ENCODE measurements at regions not wholly inside any gene's neighbourhood (a gene's known extent, or its start where the extent isn't known, plus 50 kb on each side); places are given as distances from the start of the nearest gene placed in this dataset.

GRCh38 chr2:239689410-239689809 lies 288.6 kb upstream of the HDAC4 start:
- TF ChIP-seq CTCF (IDR thresholded peaks at IDR 0.05; ENCODE audit: low read depth, low read length), result no peak
- H3K4me3 ChIP-seq (ENCODE audit: low read depth, low read length), result no peak overlapping the region

- TF ChIP-seq CTCF (IDR thresholded peaks at IDR 0.05; ENCODE audit: low read depth, low read length), result no peak
- H3K4me3 ChIP-seq (ENCODE audit: low read depth, low read length), result no peak overlapping the region
Measured at GRCh38 chr2:239688840-239689239, 288.0 kb upstream of the HDAC4 start.

GRCh38 chr2:239688122-239688681 lies 287.4 kb upstream of the HDAC4 start:
- H3K4me3 ChIP-seq (ENCODE audit: low read depth, low read length), result no peak overlapping the region

GRCh38 chr2:239687441-239687840 lies 286.6 kb upstream of the HDAC4 start:
- TF ChIP-seq CTCF (IDR thresholded peaks at IDR 0.05; ENCODE audit: low read depth, low read length), result no peak
- H3K4me3 ChIP-seq (ENCODE audit: low read depth, low read length), result no peak overlapping the region

More at GRCh38 chr2:239688122-239688681, 287.4 kb upstream of the HDAC4 start:
- TF ChIP-seq CTCF (IDR thresholded peaks at IDR 0.05; ENCODE audit: low read depth, low read length), result no peak

- no peak overlapping the region for H3K4me3 ChIP-seq (ENCODE audit: low read depth, low read length)
- TF ChIP-seq CTCF (IDR thresholded peaks at IDR 0.05; ENCODE audit: low read depth, low read length), result no peak
Measured at GRCh38 chr2:239685965-239686364, 285.1 kb upstream of the HDAC4 start.

GRCh38 chr2:239685556-239685955 lies 284.7 kb upstream of the HDAC4 start:
- no peak overlapping the region for H3K4me3 ChIP-seq (ENCODE audit: low read depth, low read length)
- no peak for TF ChIP-seq CTCF (IDR thresholded peaks at IDR 0.05; ENCODE audit: low read depth, low read length)

GRCh38 chr2:239684996-239685395 lies 284.2 kb upstream of the HDAC4 start:
- no peak for TF ChIP-seq CTCF (IDR thresholded peaks at IDR 0.05; ENCODE audit: low read depth, low read length)
- H3K4me3 ChIP-seq (ENCODE audit: low read depth, low read length), result no peak overlapping the region

Measured in WI38 (cell line).